ENCODE measurements at regions not wholly inside any gene's neighbourhood (a gene's known extent, or its start where the extent isn't known, plus 50 kb on each side); places are given as distances from the start of the nearest gene placed in this dataset.

DNA sequence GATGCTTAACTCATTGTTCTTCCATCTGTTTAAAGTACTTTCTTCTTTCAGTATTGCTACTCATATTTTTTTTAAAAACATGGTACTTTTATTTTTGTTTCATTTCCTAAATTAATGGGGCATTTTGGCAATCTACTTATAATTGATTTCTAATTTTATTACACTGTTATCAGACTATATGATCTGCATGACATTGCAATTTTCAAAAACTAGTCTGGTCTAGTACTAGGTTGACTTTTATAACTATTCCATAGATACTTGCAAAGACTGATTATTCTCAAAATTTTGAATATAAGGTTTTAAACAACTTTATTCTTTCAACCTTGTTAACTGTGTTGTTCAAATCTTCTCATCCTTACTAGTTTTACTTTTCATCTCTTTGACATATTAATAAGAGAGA lies 63.9 kb upstream of the MVB12B start:
- TF ChIP-seq, protein P1, sequence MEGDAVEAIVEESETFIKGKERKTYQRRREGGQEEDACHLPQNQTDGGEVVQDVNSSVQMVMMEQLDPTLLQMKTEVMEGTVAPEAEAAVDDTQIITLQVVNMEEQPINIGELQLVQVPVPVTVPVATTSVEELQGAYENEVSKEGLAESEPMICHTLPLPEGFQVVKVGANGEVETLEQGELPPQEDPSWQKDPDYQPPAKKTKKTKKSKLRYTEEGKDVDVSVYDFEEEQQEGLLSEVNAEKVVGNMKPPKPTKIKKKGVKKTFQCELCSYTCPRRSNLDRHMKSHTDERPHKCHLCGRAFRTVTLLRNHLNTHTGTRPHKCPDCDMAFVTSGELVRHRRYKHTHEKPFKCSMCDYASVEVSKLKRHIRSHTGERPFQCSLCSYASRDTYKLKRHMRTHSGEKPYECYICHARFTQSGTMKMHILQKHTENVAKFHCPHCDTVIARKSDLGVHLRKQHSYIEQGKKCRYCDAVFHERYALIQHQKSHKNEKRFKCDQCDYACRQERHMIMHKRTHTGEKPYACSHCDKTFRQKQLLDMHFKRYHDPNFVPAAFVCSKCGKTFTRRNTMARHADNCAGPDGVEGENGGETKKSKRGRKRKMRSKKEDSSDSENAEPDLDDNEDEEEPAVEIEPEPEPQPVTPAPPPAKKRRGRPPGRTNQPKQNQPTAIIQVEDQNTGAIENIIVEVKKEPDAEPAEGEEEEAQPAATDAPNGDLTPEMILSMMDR (conservative IDR thresholded peaks at IDR 0.05 in 1 of 2, IDR thresholded peaks at IDR 0.05 in 1 of 2; ENCODE audit: low read depth in 1 of 2, low read length in 2 of 2) = no peak
- no peak for TF ChIP-seq EZH2 (IDR thresholded peaks at IDR 0.05; ENCODE audit: low read length, missing control alignments)

Measured in fibroblast of lung (primary cell).